Mammary epithelial cell (primary cell): ENCODE measurements at regions not wholly inside any gene's neighbourhood (a gene's known extent, or its start where the extent isn't known, plus 50 kb on each side); places are given as distances from the start of the nearest gene placed in this dataset.

Source experiments
- CTCF ChIP-seq, 2 donors: IDR thresholded peaks in 1 of 2; conservative IDR thresholded peaks in 1 of 2; 2 replicates each; pipeline ENCODE4 v1.5.1; 2011 to 2012; ENCODE audit warnings: inconsistent platforms in 2 of 2, low read length in 2 of 2, mild to moderate bottlenecking in 2 of 2, control low read depth in 1 of 2, low read depth in 1 of 2; ENCODE audit not compliant: insufficient read depth in 1 of 2; ENCODE audit errors: extremely low read depth in 1 of 2
- EZH2 ChIP-seq: IDR thresholded peaks from 2 replicates; pipeline ENCODE4 v1.6.1; 2012; ENCODE audit warnings: low read length, inconsistent platforms, borderline replicate concordance

GRCh38 chr1:96901783-96902363, 180.3 kb downstream of the PTBP2 start:
- TF ChIP-seq CTCF (conservative IDR thresholded peaks at IDR 0.05 in 1 of 2, IDR thresholded peaks at IDR 0.05 in 1 of 2; ENCODE audit: extremely low read depth in 1 of 2, insufficient read depth in 1 of 2, low read depth in 1 of 2, low read length in 2 of 2) = no peak
- TF ChIP-seq EZH2 = no peak
